Spinal cord (tissue), 9 donors: ENCODE measurements at regions not wholly inside any gene's neighbourhood (a gene's known extent, or its start where the extent isn't known, plus 50 kb on each side); places are given as distances from the start of the nearest gene placed in this dataset.

Experiments
- DNase-seq, 6 donors: peaks; one replicate each; pipeline versions ENCODE4 v3.0.0 to v3.0.0-alpha.2; 2013 to 2015; ENCODE audit warnings: low spot score in 6 of 6, low read depth in 4 of 6
- H3K27ac ChIP-seq: one replicate; pipeline ENCODE4 v1.5.1; 2013; ENCODE audit warnings: low read depth, low read length, control low read depth
- H3K27me3 ChIP-seq: one replicate; pipeline ENCODE4 v1.6.1; 2013; ENCODE audit warnings: low read length; ENCODE audit not compliant: control insufficient read depth, insufficient read depth
- H3K36me3 ChIP-seq: one replicate; pipeline ENCODE4 v1.6.1; 2013; ENCODE audit warnings: low read length; ENCODE audit not compliant: control insufficient read depth, insufficient read depth
- H3K4me1 ChIP-seq: one replicate; pipeline ENCODE4 v1.6.1; 2013; ENCODE audit warnings: low read length; ENCODE audit not compliant: control insufficient read depth, insufficient read depth
- H3K4me3 ChIP-seq: one replicate; pipeline ENCODE4 v1.5.1; 2013; ENCODE audit warnings: low read depth, low read length, control low read depth
- H3K9me3 ChIP-seq: one replicate; pipeline ENCODE4 v1.6.1; 2013; ENCODE audit warnings: low read length; ENCODE audit not compliant: control insufficient read depth, insufficient read depth
- WGBS: methylation state at CpG from one replicate; pipeline ENCODE4 v1.1.5; 2013; ENCODE audit warnings: missing lambda C conversion rate; ENCODE audit not compliant: insufficient coverage; 5-methylcytosine and 5-hydroxymethylcytosine counted together
- donor health status: healthy.

DNA sequence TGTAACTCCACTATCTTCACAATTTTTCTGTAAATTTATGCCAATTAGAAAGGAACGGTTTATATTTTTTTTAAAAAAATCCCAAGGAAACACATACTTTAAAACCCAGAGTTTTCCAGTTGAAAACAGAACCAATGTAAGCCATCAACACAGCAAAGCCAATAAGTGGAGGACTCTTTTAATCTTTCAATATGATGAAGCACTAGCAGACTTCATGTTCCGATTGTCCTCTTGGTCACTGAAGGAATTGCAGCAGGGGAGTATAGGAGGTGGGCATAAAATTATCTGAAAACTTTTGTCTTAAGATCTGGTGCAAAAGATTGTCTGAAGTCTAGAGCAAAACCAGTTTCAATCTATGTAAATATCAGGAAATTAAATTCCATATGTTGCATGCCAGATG, 102.1 kb upstream of the PAPPA start:
- no CpG with 5 or more reads among the region's 2 CpGs for WGBS
- Histone ChIP-seq H3K4me1 (no peaks in the 10 kb centered on the region), H3K36me3 (no peaks in the 10 kb centered on the region), H3K9me3 (no peaks in the 10 kb centered on the region), H3K4me3 (no peak overlapping the region), H3K27ac (no peak overlapping the region), H3K27me3 (no peaks in the 10 kb centered on the region)
- no peak for DNase-seq

DNA sequence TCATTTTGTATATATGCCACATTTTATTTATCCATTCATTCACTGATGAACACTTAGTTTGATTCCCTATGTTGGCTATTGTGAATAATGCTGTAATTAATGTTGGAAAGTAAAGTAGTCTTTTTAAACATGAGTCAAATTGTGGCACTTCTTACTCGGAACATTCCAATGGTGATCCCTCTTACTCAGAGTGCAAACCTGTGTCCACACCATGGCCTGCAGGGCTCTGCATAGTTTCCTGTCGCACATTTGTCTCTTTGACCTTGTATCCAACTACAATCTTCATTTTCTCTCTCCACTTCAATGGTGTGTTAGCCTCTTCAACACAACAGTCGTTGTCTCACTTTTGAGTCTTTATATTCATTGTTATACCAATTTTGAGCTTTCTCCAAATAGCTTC, 98.1 kb upstream of the PAPPA start:
- Histone ChIP-seq H3K27ac (no peak overlapping the region), H3K4me1 (no peaks in the 10 kb centered on the region), H3K4me3 (no peak overlapping the region), H3K36me3 (no peaks in the 10 kb centered on the region), H3K9me3 (no peaks in the 10 kb centered on the region), H3K27me3 (no peaks in the 10 kb centered on the region)
- 100% methylated on average over 2 of the region's 3 CpGs for WGBS
- no peak for DNase-seq

DNA sequence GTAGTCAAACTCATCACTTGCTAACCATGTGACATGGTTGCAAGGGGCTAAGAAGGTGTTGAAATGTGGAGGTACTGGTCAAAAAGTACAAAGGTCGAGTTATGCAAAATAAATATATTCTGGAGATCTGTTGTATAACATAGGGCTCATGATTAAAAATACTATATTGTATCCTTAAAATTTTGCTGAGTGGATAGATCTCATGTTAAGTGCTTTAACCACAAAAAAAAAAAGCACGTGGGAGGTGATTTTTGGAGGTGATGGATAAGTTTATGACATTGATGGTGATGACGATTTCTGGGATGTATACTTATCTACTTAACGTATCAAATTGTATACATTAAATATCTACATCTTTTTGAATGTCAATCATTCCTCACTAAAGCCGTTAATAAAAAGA, 96.2 kb upstream of the PAPPA start:
- no peaks in the 10 kb centered on the region for H3K4me1 ChIP-seq
- no peak overlapping the region for H3K4me3 ChIP-seq
- no peaks in the 10 kb centered on the region for H3K36me3 ChIP-seq
- WGBS: no CpG with 5 or more reads among the region's 5 CpGs
- H3K27ac ChIP-seq: no peak overlapping the region
- no peaks in the 10 kb centered on the region for H3K9me3 ChIP-seq
- H3K27me3 ChIP-seq: no peaks in the 10 kb centered on the region
- no peak for DNase-seq

DNA sequence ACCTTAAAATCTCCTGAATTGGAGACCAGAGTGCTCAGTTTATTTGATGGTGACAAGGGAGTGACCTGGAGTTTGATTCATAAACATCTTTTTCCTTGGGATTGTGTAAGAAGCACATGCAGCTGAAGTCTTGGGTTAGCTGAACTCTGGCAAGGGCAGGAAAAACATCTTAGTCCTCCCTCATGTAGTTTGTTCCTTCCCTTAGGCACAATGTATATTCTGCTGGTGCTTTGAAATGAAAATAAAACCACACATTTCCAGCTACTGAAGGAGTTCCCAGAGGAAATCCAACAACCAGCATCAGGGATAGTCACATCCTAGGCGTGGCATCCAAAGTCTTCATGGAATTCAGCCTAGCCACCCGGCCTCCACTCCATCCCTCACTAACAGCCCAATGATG, 95.2 kb upstream of the PAPPA start:
- Histone ChIP-seq H3K27me3 (no peaks in the 10 kb centered on the region), H3K27ac (no peak overlapping the region), H3K36me3 (no peaks in the 10 kb centered on the region), H3K9me3 (no peaks in the 10 kb centered on the region), H3K4me1 (no peaks in the 10 kb centered on the region), H3K4me3 (no peak overlapping the region)
- DNase-seq: no peak
- WGBS: 83% methylated on average over 2 of the region's 2 CpGs

DNA sequence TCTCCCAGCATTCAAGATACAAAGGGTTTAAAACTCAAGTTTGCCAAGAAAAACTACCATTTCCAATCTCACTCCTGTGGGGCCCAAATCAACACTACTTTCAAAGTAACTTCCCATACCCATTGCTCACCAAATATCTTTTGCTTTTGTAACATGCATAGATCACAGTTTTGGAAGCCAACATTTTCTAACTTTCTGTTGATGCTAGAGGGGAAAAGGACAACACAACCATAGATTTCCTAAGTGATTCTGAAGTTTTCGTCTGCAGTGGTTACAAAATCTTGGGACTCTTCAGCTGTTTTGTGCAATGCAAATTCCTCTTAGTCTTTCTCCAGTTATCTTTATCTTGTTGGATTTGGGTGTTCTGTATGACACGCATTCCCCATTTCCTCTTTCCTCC, 94.1 kb upstream of the PAPPA start:
- WGBS: no CpG with 5 or more reads among the region's 2 CpGs
- no peaks in the 10 kb centered on the region for H3K36me3 ChIP-seq
- H3K4me3 ChIP-seq: no peak overlapping the region
- H3K9me3 ChIP-seq: no peaks in the 10 kb centered on the region
- no peak overlapping the region for H3K27ac ChIP-seq
- H3K27me3 ChIP-seq: no peaks in the 10 kb centered on the region
- DNase-seq: no peak
- H3K4me1 ChIP-seq: no peaks in the 10 kb centered on the region

DNA sequence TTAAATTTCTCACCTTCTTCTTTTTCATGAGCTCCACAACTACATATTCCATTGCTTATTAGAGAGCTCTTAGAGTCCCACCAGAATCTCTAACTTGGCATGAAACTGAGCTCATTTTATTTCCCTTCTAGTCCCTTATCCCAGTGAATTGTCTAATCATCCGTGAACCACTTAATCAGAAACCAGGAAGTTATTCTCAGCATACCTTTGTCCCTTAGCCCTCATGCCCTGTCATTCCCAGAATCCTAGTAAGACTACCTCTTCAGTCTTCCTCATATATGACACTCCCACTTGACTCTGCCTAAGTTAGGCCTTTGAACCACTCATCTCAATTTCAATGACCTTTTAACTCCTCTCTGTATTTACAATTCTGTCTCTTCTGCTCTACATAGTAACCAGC, 93.0 kb upstream of the PAPPA start:
- no peaks in the 10 kb centered on the region for H3K27me3 ChIP-seq
- WGBS: 85% methylated on average over 1 of the region's 1 CpG
- H3K36me3 ChIP-seq: no peaks in the 10 kb centered on the region
- H3K4me1 ChIP-seq: no peaks in the 10 kb centered on the region
- no peak overlapping the region for H3K4me3 ChIP-seq
- no peaks in the 10 kb centered on the region for H3K9me3 ChIP-seq
- H3K27ac ChIP-seq: no peak overlapping the region
- DNase-seq: no peak

DNA sequence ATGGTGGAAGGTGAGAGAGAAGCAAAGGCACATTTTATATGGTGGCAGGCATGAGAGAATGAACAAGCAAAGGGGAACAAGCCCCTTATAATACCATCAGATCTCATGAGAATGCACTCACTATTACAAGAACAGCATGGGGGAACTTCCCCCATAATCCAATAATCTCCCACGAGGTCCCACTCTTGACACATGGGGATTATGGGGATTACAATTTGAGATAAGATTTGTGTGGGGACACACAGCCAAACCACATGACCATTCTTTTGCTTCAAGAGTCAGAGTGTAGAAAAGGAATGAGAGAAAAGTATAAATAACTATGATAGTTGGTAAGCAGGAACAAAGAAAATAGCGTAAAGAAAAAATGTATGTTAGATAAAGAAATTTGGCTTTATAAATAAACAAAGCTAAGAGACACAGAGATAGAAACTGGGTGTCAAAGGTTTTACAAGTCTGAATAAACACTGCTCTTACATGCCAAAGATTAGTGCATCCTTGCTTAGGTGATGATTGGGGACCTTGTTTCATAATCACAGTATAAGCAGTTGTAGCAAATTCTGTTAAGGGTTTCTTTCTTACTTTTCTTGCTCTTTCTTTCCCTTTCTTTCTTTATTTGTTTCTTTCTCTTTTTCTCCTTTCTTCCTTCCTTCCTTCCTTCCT, 91.9 kb upstream of the PAPPA start:
- no peaks in the 10 kb centered on the region for H3K27me3 ChIP-seq
- no peak overlapping the region for H3K27ac ChIP-seq
- WGBS: 100% methylated on average over 1 of the region's 2 CpGs
- H3K36me3 ChIP-seq: no peaks in the 10 kb centered on the region
- no peak for DNase-seq
- H3K9me3 ChIP-seq: no peaks in the 10 kb centered on the region
- no peaks in the 10 kb centered on the region for H3K4me1 ChIP-seq
- H3K4me3 ChIP-seq: no peak overlapping the region

DNA sequence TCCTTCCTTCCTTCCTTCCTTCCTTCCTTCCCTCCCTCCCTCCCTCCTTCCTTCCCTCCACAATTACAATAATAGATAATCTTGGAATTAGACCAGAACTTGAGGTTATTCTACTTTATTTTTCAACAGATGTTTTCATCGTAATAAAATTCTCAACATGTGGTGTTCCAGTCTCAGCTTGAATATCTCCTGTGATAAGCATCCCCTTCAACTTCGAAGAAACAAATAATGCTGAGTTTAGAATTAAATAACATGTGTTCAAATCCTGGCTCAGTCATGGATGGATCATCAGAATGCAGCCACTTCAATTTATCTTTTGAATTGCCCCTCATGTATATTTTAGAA, 91.4 kb upstream of the PAPPA start:
- Histone ChIP-seq H3K36me3 (no peaks in the 10 kb centered on the region), H3K4me1 (no peaks in the 10 kb centered on the region), H3K4me3 (no peak overlapping the region), H3K9me3 (no peaks in the 10 kb centered on the region), H3K27me3 (no peaks in the 10 kb centered on the region), H3K27ac (no peak overlapping the region)
- no CpG with 5 or more reads among the region's 2 CpGs for WGBS
- no peak for DNase-seq

DNA sequence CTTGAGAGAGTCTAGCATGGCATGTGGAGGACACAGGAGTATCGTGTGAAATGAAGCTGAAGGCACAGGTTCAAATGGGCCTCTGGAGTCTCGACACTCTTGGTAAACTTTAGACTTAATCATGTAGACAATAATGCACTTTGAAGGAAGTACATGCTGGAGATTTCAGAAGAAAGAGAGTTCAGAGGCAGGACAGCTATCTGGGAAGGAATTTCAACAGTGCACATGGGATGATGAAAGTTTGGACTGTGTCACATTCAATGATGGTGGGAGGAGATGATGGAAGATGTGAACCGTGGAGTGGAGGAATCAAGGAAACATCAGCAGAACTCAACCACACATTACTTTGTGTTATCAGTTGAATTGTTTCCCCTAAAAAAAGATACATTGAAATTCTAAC, 88.6 kb upstream of the PAPPA start:
- no peaks in the 10 kb centered on the region for H3K9me3 ChIP-seq
- no peak overlapping the region for H3K4me3 ChIP-seq
- no peak for DNase-seq
- H3K4me1 ChIP-seq: no peaks in the 10 kb centered on the region
- H3K36me3 ChIP-seq: no peaks in the 10 kb centered on the region
- H3K27me3 ChIP-seq: no peaks in the 10 kb centered on the region
- no peak overlapping the region for H3K27ac ChIP-seq
- WGBS: 90% methylated on average over 2 of the region's 3 CpGs

DNA sequence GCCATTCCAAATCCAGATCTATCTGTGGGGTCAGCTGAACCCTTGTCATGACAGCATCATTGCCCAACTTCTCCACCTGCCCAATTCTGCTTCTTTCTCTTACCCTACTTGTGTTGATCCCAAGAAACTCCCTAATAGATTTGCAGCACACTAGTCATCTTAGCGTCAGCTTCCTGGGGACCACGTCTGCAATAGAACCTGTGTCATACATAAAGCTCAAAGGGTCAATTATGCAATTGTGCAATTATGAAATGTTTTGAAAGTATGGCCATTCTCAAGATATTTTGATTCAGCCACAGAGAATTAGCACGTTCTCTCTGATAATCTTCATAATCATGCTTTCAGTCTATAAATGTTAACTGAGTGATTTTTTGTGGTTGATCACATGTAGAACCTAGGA, 87.4 kb upstream of the PAPPA start:
- no peak overlapping the region for H3K27ac ChIP-seq
- no peaks in the 10 kb centered on the region for H3K4me1 ChIP-seq
- H3K27me3 ChIP-seq: no peaks in the 10 kb centered on the region
- DNase-seq: no peak
- no peak overlapping the region for H3K4me3 ChIP-seq
- H3K9me3 ChIP-seq: no peaks in the 10 kb centered on the region
- no peaks in the 10 kb centered on the region for H3K36me3 ChIP-seq
- no CpG with 5 or more reads among the region's 3 CpGs for WGBS
